Natural killer cell treated with Interleukin-12 subunit alpha and Interleukin-12 subunit beta and Interleukin-15 and Interleukin-18, amount 100 ng/mL, for 72 hours (primary cell): ENCODE measurements at regions not wholly inside any gene's neighbourhood (a gene's known extent, or its start where the extent isn't known, plus 50 kb on each side); places are given as distances from the start of the nearest gene placed in this dataset.

ENCODE experiments used
- ATAC-seq, 2 donors: fragments of 150-1000 bp; cut with Tn5 transposase in 1 of 2; sonication (Bioruptor Pico), chemical (Tn5 transposase) in 1 of 2; 2 replicates each; pipeline ENCODE4 v1.10.0; 2021
- DNase-seq: peaks from one replicate; pipeline ENCODE4 v3.0.0; 2022; ENCODE audit warnings: low spot score
- H3K27ac Mint-ChIP-seq, 2 donors: 1 replicate in 1 of 2; 2 replicates in 1 of 2; pipeline ENCODE4 v1.8.0; 2022; ENCODE audit warnings: mixed read lengths in 2 of 2, mild to moderate bottlenecking in 1 of 2, moderate library complexity in 1 of 2
- H3K27me3 Mint-ChIP-seq, 2 donors: 1 replicate in 1 of 2; 2 replicates in 1 of 2; pipeline ENCODE4 v1.8.0; 2022; ENCODE audit warnings: mixed read lengths in 2 of 2
- H3K36me3 Mint-ChIP-seq: one replicate; pipeline ENCODE4 v1.8.0; 2022; ENCODE audit warnings: mixed read lengths
- H3K4me1 Mint-ChIP-seq, 2 donors: 1 replicate in 1 of 2; 2 replicates in 1 of 2; pipeline ENCODE4 v1.8.0; 2022; ENCODE audit warnings: low read depth in 2 of 2, mixed read lengths in 2 of 2, mild to moderate bottlenecking in 1 of 2
- H3K4me3 Mint-ChIP-seq: one replicate; pipeline ENCODE4 v1.8.0; 2022; ENCODE audit warnings: mixed read lengths
- H3K9me3 Mint-ChIP-seq: 2 replicates; pipeline ENCODE4 v1.8.0; 2022; ENCODE audit warnings: mixed read lengths

GRCh38 chr2:15829985-15830384 is 110.4 kb upstream of the MYCN start:
- Mint-ChIP-seq H3K4me1 (no peaks in the 10 kb centered on the region), H3K27me3 (no peaks in the 10 kb centered on the region), H3K36me3 (no peaks in the 10 kb centered on the region), H3K9me3 (no peaks in the 10 kb centered on the region), H3K27ac (no peak overlapping the region), H3K4me3 (no peak overlapping the region)
- DNase-seq (no peak), ATAC-seq (no peak)

GRCh38 chr2:15830937-15831549 is 109.3 kb upstream of the MYCN start:
- Mint-ChIP-seq H3K27ac (no peak overlapping the region), H3K36me3 (no peaks in the 10 kb centered on the region), H3K9me3 (no peaks in the 10 kb centered on the region), H3K4me3 (no peak overlapping the region), H3K4me1 (no peaks in the 10 kb centered on the region), H3K27me3 (no peaks in the 10 kb centered on the region)
- ATAC-seq, result no peak
- DNase-seq, result no peak

GRCh38 chr2:15832030-15832709 is 108.2 kb upstream of the MYCN start:
- ATAC-seq (no peak), DNase-seq (no peak)
- Mint-ChIP-seq H3K36me3 (no peaks in the 10 kb centered on the region), H3K4me1 (no peaks in the 10 kb centered on the region), H3K9me3 (no peaks in the 10 kb centered on the region), H3K27me3 (no peaks in the 10 kb centered on the region), H3K4me3 (no peak overlapping the region), H3K27ac (no peak overlapping the region)

- Mint-ChIP-seq H3K9me3 (no peaks in the 10 kb centered on the region), H3K36me3 (no peaks in the 10 kb centered on the region)
Observed at GRCh38 chr2:15832849-15833680, 107.3 kb upstream of the MYCN start.

GRCh38 chr2:15833731-15834130 is 106.6 kb upstream of the MYCN start:
- Mint-ChIP-seq H3K27ac (no peak overlapping the region), H3K27me3 (no peaks in the 10 kb centered on the region), H3K36me3 (no peaks in the 10 kb centered on the region), H3K4me1 (no peaks in the 10 kb centered on the region), H3K4me3 (no peak overlapping the region), H3K9me3 (no peaks in the 10 kb centered on the region)
- ATAC-seq (no peak), DNase-seq (no peak)

More at GRCh38 chr2:15832849-15833680, 107.3 kb upstream of the MYCN start:
- Mint-ChIP-seq H3K4me1 (no peaks in the 10 kb centered on the region), H3K27ac (no peak overlapping the region), H3K27me3 (no peaks in the 10 kb centered on the region), H3K4me3 (no peak overlapping the region)
- DNase-seq, result no peak
- no peak for ATAC-seq

- H3K27me3 Mint-ChIP-seq, result no peaks in the 10 kb centered on the region
- no peaks in the 10 kb centered on the region for H3K4me1 Mint-ChIP-seq
- no peak overlapping the region for H3K4me3 Mint-ChIP-seq
- DNase-seq, result no peak
- H3K9me3 Mint-ChIP-seq, result no peaks in the 10 kb centered on the region
- H3K27ac Mint-ChIP-seq, result no peak overlapping the region
- no peaks in the 10 kb centered on the region for H3K36me3 Mint-ChIP-seq
- no peak for ATAC-seq
Observed at GRCh38 chr2:15834381-15835031, 105.8 kb upstream of the MYCN start.

- no peak overlapping the region for H3K4me3 Mint-ChIP-seq
- no peak overlapping the region for H3K27ac Mint-ChIP-seq
- no peaks in the 10 kb centered on the region for H3K4me1 Mint-ChIP-seq
- H3K27me3 Mint-ChIP-seq, result no peaks in the 10 kb centered on the region
- ATAC-seq (no peak), DNase-seq (no peak)
- no peaks in the 10 kb centered on the region for H3K36me3 Mint-ChIP-seq
- H3K9me3 Mint-ChIP-seq, result no peaks in the 10 kb centered on the region
Observed at GRCh38 chr2:15835991-15836688, 104.2 kb upstream of the MYCN start.

- no peak overlapping the region for H3K27ac Mint-ChIP-seq
- H3K27me3 Mint-ChIP-seq, result no peaks in the 10 kb centered on the region
- no peaks in the 10 kb centered on the region for H3K36me3 Mint-ChIP-seq
- H3K9me3 Mint-ChIP-seq, result no peaks in the 10 kb centered on the region
- no peak overlapping the region for H3K4me3 Mint-ChIP-seq
- ATAC-seq, result no peak
- DNase-seq, result no peak
- no peaks in the 10 kb centered on the region for H3K4me1 Mint-ChIP-seq
Observed at GRCh38 chr2:15836689-15837610, 103.4 kb upstream of the MYCN start.

- Mint-ChIP-seq H3K27me3 (no peaks in the 10 kb centered on the region), H3K4me3 (no peak overlapping the region), H3K27ac (no peak overlapping the region), H3K9me3 (no peaks in the 10 kb centered on the region), H3K4me1 (no peaks in the 10 kb centered on the region), H3K36me3 (no peaks in the 10 kb centered on the region)
- DNase-seq (no peak), ATAC-seq (no peak)
Observed at GRCh38 chr2:15838481-15839090, 101.8 kb upstream of the MYCN start.

GRCh38 chr2:15839426-15840124 is 100.8 kb upstream of the MYCN start:
- DNase-seq (no peak), ATAC-seq (no peak)
- Mint-ChIP-seq H3K9me3 (no peaks in the 10 kb centered on the region), H3K27me3 (peaks cover under 1 to 1% of the 10 kb centered on the region in 2 donors), H3K4me1 (peaks cover 0 to under 1% of the 10 kb centered on the region in 2 donors), H3K4me3 (no peak overlapping the region), H3K27ac (no peak overlapping the region), H3K36me3 (no peaks in the 10 kb centered on the region)

- peaks cover 0 to 3% of the 10 kb centered on the region in 2 donors for H3K4me1 Mint-ChIP-seq
- ATAC-seq, result no peak
- H3K27me3 Mint-ChIP-seq, result peaks cover 4 to 6% of the 10 kb centered on the region in 2 donors
- DNase-seq, result no peak
- no peak overlapping the region for H3K27ac Mint-ChIP-seq
- no peaks in the 10 kb centered on the region for H3K36me3 Mint-ChIP-seq
- no peak overlapping the region for H3K4me3 Mint-ChIP-seq
- H3K9me3 Mint-ChIP-seq, result no peaks in the 10 kb centered on the region
Observed at GRCh38 chr2:15840148-15840547, 100.2 kb upstream of the MYCN start.

GRCh38 chr2:15840969-15841368 is 99.4 kb upstream of the MYCN start:
- no peaks in the 10 kb centered on the region for H3K36me3 Mint-ChIP-seq
- ATAC-seq (peak in 1 of 2 donors; percentile 15), DNase-seq (no peak)
- no peak overlapping the region for H3K4me3 Mint-ChIP-seq
- peaks cover 4 to 6% of the 10 kb centered on the region in 2 donors for H3K27me3 Mint-ChIP-seq
- no peak overlapping the region for H3K27ac Mint-ChIP-seq
- no peaks in the 10 kb centered on the region for H3K9me3 Mint-ChIP-seq
- peaks cover 0 to 3% of the 10 kb centered on the region in 2 donors for H3K4me1 Mint-ChIP-seq
